ENCODE measurements at regions not wholly inside any gene's neighbourhood (a gene's known extent, or its start where the extent isn't known, plus 50 kb on each side); places are given as distances from the start of the nearest gene placed in this dataset.

- TF ChIP-seq CTCF (IDR thresholded peaks at IDR 0.05) (no peak), ZFX (IDR thresholded peaks at IDR 0.05; ENCODE audit: borderline replicate concordance) (no peak)
Measured at GRCh38 chr14:82190742-82191141, 657.1 kb upstream of the SEL1L start.

All from 22Rv1 (cell line).